Activated CD4-positive, alpha-beta T cell treated with anti-CD3 and anti-CD28 coated beads, Interleukin-2, Interleukin-4, amounts not matched to agents 100 ng/mL and 50 ng/mL, durations not matched to agents 16 hours and 8 hours (primary cell): ENCODE measurements at regions not wholly inside any gene's neighbourhood (a gene's known extent, or its start where the extent isn't known, plus 50 kb on each side); places are given as distances from the start of the nearest gene placed in this dataset.

ENCODE experiments used
- DNase-seq: peaks from one replicate; pipeline ENCODE4 v3.0.0-alpha.2; 2020; ENCODE audit warnings: low spot score

DNA sequence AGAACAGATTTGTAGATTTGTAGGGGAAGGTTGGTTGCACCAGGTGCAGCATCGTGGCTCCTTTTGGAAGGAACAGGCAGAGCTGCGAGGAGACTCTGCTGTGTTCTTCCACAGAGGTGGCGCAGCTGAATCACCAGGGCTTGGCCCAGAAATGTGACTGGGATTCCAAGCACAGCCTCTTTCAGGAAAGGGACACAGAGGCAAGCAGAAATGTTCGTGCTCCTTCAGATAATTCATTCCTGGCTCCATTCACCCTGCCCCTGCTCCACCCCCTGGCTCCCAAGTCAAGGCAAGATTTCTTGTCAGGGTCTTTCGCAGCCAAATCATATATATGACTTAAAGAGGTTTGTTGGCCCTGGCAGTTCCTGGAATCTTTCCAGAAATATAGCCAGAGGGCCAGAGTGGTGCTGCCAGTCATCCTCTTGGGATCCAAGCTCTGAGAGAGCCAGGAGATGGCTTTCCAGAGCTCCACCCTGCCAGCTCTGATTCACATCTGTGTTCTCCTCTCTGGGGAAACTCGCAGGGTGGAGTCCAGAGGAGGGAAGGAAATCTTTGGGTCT lies 203.9 kb upstream of the TANK start:
- no peak for DNase-seq

DNA sequence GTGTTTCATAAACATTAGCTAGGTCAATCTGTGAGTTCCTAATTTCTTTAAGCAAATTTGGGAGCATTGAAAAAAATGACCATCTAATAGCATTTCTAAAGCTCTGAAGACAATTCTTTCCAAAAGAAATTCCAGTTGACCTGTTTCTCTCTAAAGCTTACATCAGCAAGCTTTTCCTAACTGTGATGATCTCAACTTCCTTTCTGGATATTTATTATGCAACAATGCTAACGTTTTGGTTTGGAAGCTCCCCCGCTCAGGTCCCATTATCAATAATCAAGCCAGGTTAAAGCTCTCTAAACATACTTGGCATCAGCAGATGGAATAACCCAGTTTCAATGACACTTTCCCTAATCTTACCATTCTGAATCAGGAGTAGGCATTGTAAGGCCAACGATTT lies 196.3 kb upstream of the TANK start:
- DNase-seq = no peak

DNA sequence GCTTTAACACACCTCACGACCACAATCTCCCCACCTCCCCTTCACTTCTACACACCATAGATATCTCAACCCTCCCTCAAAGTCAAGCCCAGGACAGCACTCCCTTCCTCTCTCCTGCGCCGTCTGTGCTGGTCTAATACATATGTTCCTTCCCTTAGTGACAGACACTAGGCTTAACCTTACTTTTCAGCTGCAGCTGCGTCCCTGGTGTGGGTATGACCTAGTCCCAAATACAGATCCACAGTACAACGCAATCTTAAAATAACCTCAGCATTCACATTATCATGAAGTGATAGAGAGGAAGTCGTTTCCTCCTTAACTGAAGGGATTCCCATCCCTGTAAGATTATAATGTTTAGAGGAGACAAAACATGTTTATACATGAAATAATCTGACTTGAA lies 192.7 kb upstream of the TANK start:
- no peak for DNase-seq

DNA sequence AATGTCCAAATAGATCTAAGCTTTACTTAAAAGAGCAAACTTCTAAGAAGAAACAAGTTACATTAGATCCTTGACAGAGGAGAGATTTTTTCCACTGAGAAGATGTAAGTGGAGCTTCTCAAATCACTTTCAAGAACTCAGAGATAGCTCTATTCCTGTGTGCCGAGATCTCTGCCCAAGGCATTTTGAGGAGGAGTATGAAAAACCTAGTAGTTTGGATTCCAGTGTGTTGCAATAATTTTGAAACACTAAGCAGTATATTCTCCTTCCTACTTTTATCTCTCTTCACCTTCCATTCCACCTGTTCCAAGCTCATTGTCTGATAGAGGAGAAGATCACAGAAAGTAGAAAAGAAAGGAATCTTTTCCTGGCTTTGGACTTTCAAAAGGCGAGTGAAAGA lies 192.0 kb upstream of the TANK start:
- DNase-seq = no peak

DNA sequence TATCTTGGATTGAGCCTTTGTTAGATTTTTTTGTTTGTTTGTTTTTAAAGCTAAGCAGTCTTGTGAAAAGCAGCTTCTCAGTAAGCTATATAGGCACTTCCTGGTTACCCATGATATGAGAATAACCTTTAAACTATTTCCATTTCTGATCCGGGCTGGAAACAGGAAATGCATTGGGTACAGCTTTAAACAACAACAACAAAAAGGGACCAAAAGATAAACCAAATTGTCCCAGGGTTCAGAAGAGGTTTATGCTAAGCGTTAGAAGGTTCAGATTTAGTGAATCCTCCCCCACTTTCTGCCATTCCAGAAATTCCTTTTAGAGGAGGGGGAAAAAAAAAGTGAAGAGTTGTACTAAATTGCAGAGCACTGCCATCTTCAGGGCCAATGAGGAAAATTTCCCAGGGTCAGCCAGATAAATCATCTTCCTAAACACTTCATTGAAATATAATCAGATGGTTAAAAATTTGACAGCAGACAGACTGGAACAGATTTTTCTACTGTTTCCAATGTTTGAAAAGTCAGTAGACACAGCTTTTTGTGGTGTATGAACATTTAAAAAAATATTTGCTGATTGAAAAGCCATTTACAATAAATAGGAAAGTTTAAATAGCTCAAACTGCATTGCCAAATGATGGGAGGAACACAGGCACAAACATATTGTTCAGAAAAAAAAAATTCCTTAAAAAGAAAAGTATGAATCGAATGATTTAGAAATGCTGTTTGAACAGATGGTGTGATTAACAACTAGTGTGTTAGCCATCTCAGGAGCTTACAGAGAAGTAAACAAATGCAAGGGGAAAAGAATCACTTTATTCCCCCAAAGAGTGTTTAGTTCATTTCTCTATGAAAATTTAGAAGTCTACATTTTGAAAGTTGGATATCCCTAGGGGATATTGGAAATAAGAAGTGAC lies 189.9 kb upstream of the TANK start:
- no peak for DNase-seq

DNA sequence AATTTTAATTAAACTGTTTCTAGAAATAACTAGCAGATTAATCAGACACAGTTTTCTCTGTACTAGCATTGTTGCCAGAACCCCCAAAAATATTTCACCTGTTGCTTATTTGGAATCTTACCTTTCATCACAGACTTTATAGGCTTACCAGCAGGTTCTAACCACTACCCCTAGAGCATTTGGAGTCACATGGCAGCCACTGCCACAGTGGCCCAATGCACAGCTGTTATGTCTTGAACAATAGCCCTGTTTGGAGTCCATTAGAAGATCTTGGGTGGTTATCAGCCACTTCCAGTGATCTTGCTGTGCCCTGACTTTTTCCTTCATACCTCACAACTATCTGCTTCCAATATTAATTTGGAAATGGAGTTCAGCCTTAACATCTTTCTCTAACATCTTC lies 186.2 kb upstream of the TANK start:
- no peak for DNase-seq

DNA sequence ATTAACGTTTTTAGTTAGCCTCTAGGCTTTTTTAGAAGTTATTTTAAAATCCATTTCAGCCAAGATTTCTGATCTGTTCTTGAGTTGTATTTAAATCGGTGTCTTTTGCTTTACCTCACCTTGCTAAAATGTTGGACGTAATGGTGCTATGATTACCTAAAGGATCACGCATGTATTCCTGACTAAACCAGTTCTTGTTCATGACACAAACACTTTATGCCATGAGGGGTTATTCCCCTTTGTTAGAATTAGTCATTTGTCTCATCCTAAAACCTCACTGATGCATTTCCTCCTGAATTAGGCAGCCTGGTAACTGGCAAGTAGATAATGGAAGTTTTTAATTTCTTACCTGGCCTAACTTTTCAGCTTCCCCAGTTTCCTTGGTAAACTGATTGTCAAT lies 185.4 kb upstream of the TANK start:
- no peak for DNase-seq

DNA sequence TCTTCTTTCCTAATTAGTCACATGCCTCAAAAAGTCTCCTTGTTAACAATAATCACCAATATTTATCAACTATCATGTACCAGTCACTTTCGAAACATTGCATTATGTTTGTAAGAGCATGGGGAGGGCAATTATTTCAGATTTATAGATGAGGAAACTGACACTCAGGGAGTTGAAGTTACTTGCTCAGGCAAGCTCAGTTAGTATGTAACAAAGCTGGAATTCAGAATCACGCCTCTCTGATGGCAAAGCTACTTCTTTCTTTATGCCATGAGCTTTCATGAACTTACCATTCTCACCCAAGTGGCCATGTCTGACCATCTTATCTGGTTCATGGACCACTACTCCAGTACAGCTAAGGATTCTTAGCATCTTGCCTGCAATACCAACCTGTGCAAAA lies 183.4 kb upstream of the TANK start:
- no peak for DNase-seq

DNA sequence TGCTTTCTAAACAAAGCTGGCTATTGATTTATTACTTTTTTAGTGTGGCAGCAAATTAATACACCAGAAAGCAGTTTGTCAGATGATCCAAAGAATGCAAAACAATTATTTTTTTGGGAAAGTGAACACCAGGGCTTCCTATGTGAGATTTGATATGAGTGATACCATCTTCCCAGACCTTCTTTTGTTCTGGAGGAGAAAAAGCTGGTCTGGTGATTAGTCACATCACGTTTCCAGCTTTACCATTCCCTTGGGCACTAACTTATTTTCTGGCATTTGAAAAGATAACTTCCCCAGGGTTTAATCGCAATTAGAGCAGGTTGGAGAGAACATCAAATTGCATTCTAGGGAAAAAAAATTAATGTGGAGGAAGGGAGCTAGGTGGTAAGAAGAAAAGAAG lies 182.9 kb upstream of the TANK start:
- DNase-seq = no peak

DNA sequence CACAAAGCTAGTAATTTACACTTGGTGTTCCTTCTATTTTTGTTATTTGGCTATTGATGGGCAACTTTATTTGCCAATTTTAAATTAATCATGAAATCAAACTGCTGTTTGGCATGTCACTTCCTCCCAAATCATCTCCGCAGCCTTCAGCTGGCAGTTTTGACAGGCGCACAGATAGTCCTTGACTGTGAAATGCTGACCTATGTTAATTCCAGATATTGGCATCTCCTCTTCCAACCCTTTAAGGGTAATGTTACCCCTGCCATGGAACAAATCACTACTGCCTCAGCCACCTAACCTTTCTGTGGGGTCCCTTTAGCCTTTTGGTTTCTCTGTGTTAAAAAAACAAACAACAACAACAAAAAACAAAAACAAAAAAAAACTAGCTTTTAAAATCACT lies 182.4 kb upstream of the TANK start:
- DNase-seq = no peak

DNA sequence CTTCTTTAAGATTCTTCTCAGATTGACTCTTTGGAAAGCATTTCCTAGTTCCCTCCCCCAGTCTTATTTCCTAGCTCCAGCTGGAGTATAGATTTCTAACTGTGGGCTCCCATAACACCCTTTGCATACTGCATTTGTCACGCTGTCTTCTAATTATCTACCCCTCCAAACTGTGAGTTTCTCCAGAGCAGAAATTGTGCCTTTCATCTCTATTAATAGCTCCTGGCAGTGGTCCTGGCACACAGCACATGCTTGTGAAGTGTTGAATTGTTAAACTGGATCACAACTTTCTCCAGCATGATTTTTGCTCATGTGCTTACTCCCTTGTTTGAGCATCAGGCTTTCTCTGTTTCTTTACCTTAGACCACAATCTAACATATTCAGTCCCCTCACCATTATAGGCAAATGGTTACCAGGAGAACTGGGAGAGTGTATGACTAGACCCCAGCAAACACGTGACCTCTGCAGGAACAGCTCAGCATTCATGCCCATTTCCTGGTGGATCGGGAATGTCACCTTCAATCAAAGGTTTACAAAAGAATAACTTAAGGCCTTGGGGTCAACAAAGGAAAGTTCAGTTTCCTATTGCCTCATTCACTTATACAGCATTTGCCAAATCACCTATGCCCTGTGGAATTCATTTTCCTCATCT lies 175.7 kb upstream of the TANK start:
- DNase-seq = no peak

DNA sequence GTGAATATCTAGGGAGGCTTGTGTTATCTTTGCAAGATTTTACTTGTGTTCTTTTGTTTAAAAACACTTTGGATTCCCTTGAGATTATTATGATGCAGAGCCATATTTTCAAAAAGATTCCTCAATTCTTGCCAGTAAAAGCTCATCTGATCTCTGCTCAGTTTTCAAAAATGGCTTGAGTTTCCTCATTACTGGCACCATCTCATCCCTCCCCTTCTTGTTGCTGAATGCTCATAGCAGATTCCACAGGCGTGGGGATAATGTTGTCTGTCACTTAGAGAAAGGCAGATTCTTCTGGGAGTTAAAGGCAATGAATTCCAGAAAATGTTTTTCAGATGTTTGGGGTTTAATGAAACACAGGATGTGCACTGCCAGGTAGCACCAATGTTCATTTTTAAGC lies 170.4 kb upstream of the TANK start:
- DNase-seq = no peak

DNA sequence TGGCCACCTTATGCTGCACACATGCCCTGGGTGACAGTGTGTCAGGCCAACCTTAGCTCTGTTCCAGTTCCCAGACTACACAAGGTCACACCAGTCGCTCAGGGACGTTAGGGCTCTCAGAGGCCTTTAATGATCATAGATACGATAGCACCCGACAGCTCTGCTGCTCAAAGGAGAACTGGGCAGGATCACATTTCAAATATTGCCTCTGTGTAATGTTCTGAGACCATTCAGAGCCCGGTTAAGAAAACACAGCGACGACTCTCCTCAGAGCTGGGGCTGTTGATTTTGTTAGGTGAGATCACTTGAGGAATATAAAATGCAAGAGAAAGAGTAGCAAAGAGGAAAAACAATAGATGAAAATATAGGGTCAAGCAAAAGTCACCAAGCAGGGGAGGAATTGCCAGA lies 166.6 kb upstream of the TANK start:
- no peak for DNase-seq

DNA sequence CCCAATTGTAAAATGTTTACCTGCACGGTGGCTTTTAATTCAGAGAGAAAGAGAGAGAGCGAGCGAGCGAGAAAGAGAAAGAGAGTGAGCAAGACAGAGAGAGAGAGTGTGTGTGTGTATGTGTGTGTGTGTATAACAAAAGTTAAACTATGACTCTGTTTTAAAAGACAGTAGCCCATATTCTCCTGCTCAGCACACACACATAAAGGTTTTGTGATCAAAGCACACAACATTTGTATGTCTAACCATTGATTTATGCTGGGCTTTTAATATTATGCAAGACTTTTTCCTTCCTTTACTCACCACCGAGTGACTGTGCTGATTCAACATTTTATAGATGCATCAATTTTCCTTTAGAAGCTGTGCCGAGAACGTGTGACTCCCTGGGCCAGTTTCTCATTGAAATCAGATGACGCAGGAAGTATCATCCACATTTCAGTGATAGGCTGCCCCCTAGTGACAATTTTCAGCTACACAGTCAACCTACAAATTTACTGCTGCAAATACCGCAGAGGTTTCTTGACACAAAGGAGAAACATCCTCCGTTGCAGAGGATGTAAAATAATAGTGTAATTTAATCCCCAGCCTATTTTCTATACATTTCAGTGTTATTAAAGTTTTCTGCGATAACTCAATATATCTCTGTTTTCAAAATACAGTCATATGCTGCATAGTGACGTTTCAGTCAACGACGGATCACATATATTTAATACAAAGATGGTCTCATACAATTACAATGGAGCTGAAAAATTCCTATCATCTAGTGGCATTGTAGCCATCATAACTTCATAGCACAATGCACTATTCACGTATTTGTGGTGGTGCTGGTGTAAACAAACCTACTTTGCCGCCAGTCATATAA lies 165.9 kb upstream of the TANK start:
- peak; percentile 84 for DNase-seq

DNA sequence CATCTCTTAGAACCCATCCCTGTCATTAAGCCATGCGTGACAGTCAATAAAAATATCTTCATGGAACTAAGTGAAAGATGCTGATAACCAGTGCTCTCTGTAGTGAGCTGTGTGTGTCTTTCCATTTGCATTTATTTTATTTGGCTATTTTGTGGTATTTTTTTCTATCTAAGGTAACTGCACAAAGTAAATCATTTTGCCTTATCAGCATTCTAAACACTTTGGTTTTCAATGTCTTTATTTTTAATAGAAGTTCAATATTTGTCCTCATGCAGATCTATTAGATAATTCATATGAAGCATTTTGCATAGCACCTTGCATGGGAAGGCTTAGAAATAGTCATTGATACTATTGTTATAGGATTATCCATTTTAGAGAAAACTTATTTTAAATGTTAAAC lies 163.6 kb upstream of the TANK start:
- DNase-seq = no peak

DNA sequence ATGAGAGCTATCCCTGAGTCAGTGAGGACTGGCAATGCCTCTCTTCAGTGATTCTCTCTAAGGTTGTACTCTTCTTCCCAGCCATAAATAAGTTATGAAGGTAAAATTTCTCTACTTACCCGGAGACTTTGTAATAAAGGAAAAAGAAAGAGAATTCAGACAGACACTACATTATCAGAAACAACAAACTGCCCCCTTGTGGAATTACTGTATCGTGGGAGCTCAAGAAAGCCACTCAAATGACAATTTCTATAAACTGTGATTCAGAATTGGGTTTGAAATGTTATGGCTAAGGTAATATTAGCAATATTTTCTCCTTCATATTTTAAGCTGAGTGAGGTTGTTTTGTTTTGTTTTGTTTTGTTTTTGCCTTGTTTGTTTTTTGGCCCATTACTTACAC lies 155.8 kb upstream of the TANK start:
- no peak for DNase-seq

DNA sequence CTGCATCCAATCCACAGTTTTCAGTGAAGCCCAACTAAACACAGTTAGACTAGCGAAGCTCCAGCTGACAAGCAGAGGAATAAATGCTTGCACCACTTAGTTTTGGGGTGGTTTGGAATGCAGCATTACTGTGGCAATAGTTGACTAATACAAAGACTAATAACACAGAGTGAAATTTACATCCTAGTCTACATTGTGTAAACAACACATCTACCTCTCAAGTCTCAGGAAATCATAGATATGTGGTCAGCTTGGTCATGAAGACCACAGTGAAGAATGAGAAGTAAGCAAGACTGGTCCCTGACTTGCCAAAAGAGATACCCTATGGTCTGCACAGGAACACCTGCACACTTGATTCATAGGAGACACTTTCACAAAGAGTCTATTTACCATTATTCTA lies 155.1 kb upstream of the TANK start:
- DNase-seq = no peak

DNA sequence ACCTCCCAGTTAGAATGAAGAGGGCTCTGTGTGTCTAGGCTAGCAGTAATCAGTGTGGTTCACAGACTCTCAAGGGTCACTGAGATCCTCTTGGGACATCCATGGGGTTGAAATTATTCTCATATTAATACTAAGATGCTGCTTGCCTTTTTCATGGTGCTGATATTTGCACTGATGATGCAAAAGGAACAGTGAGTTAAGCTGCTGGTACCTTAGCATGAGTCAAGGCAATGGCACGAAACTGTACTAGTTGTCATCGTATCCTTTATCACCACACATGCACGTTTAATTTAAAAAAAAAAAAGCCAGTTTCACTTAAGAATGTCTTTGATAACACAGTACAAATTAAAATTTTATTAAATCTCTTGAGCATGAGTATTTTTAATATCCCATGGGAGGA lies 151.9 kb upstream of the TANK start:
- no peak for DNase-seq

DNA sequence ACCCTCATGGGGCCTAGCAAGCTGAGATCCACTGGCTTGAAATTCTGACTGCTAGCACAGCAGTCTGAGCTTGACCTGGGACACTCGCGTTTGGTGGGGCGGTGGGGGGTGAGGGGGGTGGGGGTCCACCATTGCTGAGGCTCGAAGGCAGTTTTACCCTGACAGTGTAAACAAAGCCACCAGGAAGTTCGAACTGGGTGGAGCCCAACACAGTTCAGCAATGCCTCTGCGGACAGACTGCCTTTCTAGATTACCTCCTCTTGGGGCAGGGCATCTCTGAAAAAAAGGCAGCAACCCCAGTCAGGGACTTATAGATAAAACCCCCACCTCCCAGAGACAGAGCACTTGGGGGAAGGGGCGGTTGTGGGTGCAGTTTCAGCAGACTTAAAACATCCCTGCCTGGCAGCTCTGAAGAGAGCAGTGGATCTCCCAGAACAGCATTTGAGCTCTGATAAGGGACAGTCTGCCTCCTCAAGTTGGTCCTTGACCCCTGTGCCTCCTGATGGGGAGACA lies 149.7 kb upstream of the TANK start:
- no peak for DNase-seq

DNA sequence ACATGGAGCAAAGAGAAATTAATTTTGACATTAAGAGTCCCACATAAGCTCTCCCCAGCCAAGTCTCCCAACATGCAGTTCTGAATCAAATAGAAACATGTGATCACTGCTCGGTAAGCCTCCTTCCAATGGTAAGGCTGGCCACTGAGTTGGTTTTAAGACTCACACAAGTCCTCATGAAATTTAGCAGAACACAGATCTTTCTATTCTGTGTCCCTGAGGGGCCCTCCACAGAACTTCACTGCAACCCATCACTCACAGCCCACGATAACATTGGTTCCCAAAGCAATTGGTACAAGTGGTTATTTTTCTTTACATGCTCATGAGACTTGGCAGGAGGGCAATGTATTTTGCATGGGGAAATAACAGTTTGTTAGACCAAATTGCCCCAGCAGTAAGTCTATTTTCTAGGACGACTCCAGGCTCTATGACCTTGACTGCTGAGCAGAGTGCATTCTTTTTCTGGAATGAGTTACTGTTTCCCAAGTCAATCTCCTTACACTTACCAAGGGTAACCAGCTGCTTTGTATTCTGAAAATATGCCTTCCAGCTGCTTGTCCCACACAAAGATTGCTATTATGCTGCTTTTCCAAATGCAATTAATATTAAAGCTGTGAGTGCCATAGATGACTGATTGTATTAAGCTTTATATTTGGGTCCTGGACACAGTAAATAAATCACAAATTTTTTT lies 142.3 kb upstream of the TANK start:
- no peak for DNase-seq

DNA sequence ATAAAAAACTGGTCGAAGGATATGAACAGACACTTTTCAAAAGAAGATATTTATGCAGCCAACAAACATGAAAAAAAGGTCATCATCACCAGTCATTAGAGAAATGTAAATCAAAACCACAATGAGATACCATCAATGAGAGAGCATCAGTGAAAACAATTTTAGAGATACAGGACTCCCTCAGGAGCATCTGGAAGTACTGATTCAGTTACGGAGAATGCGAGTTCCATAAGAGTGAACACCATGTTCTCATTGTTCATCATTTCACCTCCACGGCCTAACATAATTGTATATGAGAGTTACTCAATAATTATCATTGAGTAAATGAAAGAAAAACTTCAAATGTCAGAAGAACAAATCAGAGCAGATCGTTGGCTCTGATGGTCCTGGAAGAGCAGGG lies 140.9 kb upstream of the TANK start:
- DNase-seq = no peak

DNA sequence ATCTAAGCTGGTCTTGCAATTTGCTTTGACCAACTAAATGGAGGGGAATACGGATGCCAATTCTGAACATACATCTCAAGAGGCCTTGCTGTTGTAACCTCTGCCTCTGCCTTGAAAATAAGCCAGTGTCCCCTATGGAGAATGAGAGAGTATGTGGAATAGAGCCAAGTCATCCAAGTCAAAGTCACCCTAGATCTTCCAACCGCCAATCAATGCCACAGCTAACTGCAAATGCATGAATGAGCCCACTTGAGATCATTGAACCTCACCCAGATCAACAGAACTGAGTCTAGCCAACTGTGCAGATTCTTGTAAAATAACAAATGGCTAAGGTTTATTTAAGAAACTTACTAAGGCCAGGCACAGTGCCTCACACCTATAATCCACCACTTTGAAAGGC lies 139.8 kb upstream of the TANK start:
- DNase-seq = no peak
